Right cardiac atrium (tissue), 5 donors: ENCODE measurements at regions not wholly inside any gene's neighbourhood (a gene's known extent, or its start where the extent isn't known, plus 50 kb on each side); places are given as distances from the start of the nearest gene placed in this dataset.

ENCODE experiments used
- ATAC-seq, 2 donors: fragments of 200-7000 bp; cut with Tn5 transposase; one replicate each; pipeline versions ENCODE4 v1.8.0 to v1.9.1; 2020; ENCODE audit warnings: moderate library complexity in 2 of 2, mild to moderate bottlenecking in 1 of 2
- DNase-seq, 3 donors: peaks; one replicate each; pipeline ENCODE4 v3.0.0-alpha.2; 2020
- H3K27ac ChIP-seq: one replicate; pipeline ENCODE4 v1.5.1; 2013; ENCODE audit warnings: mild to moderate bottlenecking, low read length, control low read depth, moderate library complexity
- H3K27me3 ChIP-seq: one replicate; pipeline ENCODE4 v1.6.1; 2013; ENCODE audit not compliant: control insufficient read depth, insufficient read depth
- H3K4me1 ChIP-seq: one replicate; pipeline ENCODE4 v1.6.1; 2013; ENCODE audit warnings: low read length; ENCODE audit not compliant: control insufficient read depth, insufficient read depth
- H3K4me3 ChIP-seq: one replicate; pipeline ENCODE4 v1.5.1; 2013; ENCODE audit warnings: low read length, control low read depth
- H3K9me3 ChIP-seq: one replicate; pipeline ENCODE4 v1.6.1; 2013; ENCODE audit warnings: low read length; ENCODE audit not compliant: control insufficient read depth
- WGBS: extraction: QIAGEN DNeasy Blood & Tissue Kit; methylation state at CpG from one replicate; pipeline ENCODE4 v1.1.7; 2013; 5-methylcytosine and 5-hydroxymethylcytosine counted together
- intact Hi-C, 4 donors: fragments of 100-400 bp; cut with DNase I; formaldehyde crosslinking; loops; one replicate each; pipeline versions ENCODE4 v1.11.0 to v1.14.0; 2022 to 2023
- donor health status: healthy with polysubstance abuse.
- donor health status: DM: no; HTN: yes; CAD: no.
- donor health status: DM: no; HTN: no; CAD: no.
- donor health status: DM: no; HTN: yes; CAD: no; lungs with severe emphysema.
- donor health status: DM: yes; HTN: yes; CAD: no.

DNA sequence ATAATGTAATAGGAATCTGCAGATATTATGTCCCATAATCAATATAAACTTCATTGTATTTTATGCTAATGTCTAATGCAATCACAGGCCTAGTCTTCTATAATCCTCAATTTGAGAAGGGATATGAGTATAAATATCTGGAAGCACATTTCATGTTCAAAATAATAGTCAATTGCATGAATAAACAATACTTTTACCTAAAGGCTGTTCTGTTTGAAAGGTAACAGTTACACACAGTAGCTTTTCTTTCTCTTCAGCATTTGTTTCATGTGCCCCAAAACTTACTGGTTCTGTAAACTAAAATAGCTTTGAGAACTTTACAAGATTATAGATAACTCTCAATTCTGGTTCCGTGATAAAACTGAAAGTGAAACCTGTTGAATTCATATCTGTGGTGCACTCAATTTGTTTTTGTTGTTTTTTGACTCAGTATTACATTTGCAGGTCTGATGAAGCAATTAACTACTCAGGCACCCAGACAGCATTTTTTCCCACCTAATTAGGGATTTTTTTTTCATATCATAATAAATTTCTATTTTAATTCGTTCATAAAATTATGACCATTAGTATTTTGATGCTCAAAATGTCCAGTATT lies 1193.8 kb downstream of the SLITRK1 start:
- no peaks in the 10 kb centered on the region for H3K9me3 ChIP-seq
- intact Hi-C loops, result no loop called here
- DNase-seq, result no peak
- H3K4me3 ChIP-seq, result peak overlapping the region; percentile 35
- no peaks in the 10 kb centered on the region for H3K27me3 ChIP-seq
- 24% methylated on average over 2 of the region's 2 CpGs for WGBS
- no peak for ATAC-seq
- no peak overlapping the region for H3K27ac ChIP-seq
- H3K4me1 ChIP-seq, result no peaks in the 10 kb centered on the region

DNA sequence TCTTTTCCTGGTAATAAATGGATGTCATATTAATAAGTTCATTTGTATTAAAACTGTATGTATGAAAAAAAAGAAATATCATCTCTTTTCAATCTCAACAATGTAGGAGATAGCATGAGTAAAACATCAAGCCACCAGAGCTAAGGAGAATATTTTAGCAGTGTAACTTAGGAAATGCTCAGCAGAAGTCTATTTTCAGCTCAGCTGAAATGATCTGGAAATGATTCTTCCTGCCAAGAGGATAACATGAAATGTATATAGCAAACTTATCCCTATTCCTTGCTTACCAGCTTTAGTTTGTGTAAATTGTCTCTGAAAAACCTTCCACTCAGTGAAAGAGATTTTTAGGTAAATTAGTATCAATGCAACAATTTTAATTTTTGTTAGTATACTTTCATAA lies 1194.4 kb downstream of the SLITRK1 start:
- no peak overlapping the region for H3K4me3 ChIP-seq
- DNase-seq (no peak), ATAC-seq (no peak)
- no peaks in the 10 kb centered on the region for H3K4me1 ChIP-seq
- intact Hi-C loops, result no loop called here
- H3K9me3 ChIP-seq, result no peaks in the 10 kb centered on the region
- H3K27ac ChIP-seq, result no peak overlapping the region
- H3K27me3 ChIP-seq, result no peaks in the 10 kb centered on the region

DNA sequence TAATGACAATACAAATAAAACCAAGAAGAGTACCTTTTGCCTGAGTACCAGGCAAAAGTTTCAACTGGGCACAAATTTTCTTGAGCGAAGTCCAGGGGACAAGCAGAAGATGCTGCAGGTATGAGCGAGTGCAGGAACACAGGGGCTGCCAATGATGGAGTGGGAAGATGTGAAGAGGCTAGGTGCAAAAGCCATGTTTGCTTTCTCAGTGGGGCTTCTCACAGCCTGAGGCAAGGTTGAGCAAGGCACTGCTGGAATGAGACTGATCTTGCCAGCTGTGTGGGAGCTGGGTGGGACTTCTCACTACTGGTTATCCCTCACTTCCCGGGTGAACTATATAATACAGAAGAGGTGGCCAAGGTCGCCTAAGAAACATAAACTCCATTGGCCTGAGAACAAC lies 1200.7 kb downstream of the SLITRK1 start:
- intact Hi-C loops, result no loop called here
- ATAC-seq, result no peak
- no peak for DNase-seq
- Histone ChIP-seq H3K4me3 (no peak overlapping the region), H3K27me3 (no peaks in the 10 kb centered on the region), H3K9me3 (no peaks in the 10 kb centered on the region), H3K4me1 (no peaks in the 10 kb centered on the region), H3K27ac (no peak overlapping the region)
- WGBS, result 60% methylated on average over 4 of the region's 4 CpGs

DNA sequence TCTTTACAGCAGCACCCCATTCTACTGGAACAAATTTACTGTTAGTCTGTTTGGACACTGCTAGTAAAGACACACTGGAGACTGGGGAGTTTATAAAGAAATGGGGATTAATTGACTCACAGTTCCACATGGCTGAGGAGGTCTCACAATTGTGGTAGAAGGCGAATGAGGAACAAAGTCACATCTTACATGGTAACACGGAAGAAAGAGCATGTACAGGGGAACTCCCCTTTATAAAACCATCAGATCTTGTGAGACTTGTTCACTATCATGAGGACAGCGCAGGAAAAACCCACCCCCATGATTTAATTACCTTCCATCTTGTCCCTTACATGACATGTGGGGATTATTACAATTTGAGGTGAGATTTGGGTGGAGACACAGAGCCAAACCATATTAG lies 1204.2 kb downstream of the SLITRK1 start:
- no peaks in the 10 kb centered on the region for H3K27me3 ChIP-seq
- 81% methylated on average over 3 of the region's 3 CpGs for WGBS
- ATAC-seq (no peak), DNase-seq (no peak)
- H3K4me1 ChIP-seq, result no peaks in the 10 kb centered on the region
- intact Hi-C loops, result no loop called here
- no peak overlapping the region for H3K4me3 ChIP-seq
- no peaks in the 10 kb centered on the region for H3K9me3 ChIP-seq
- no peak overlapping the region for H3K27ac ChIP-seq

GRCh38 chr13:82675024-82675423 lies 1207.2 kb downstream of the SLITRK1 start:
- no peak overlapping the region for H3K27ac ChIP-seq
- intact Hi-C loops, result no loop called here
- no peak overlapping the region for H3K4me3 ChIP-seq
- no peaks in the 10 kb centered on the region for H3K4me1 ChIP-seq
- no peaks in the 10 kb centered on the region for H3K9me3 ChIP-seq
- ATAC-seq (no peak), DNase-seq (no peak)
- H3K27me3 ChIP-seq, result no peaks in the 10 kb centered on the region

GRCh38 chr13:82674546-82674945 lies 1207.7 kb downstream of the SLITRK1 start:
- ATAC-seq (no peak), DNase-seq (no peak)
- WGBS, result 52% methylated on average over 1 of the region's 1 CpG
- Histone ChIP-seq H3K27ac (no peak overlapping the region), H3K4me3 (no peak overlapping the region), H3K9me3 (no peaks in the 10 kb centered on the region), H3K4me1 (no peaks in the 10 kb centered on the region), H3K27me3 (no peaks in the 10 kb centered on the region)
- intact Hi-C loops, result no loop called here

DNA sequence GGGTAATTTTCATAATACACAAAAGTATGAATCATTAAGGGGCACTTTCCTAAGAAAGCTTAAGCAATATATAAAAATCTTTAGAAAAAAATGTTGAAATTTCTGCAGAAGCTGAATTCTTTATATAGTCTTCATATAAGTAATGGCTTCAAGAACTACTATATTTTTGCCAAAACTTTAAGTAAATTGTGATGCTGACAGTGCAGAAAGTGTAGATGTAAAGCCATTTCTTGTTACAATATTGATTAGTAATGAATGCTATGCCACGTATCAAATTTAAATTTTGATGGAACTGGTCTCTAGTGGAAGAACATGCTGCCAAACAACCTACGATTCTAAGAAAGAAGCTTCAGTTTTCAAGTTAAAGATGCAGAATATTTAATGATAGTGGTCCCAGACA lies 1210.0 kb downstream of the SLITRK1 start:
- no peak for DNase-seq
- Histone ChIP-seq H3K4me3 (no peak overlapping the region), H3K4me1 (no peaks in the 10 kb centered on the region), H3K27ac (no peak overlapping the region), H3K27me3 (no peaks in the 10 kb centered on the region), H3K9me3 (no peaks in the 10 kb centered on the region)
- no peak for ATAC-seq
- intact Hi-C loops, result no loop called here
- WGBS, result 78% methylated on average over 2 of the region's 2 CpGs

DNA sequence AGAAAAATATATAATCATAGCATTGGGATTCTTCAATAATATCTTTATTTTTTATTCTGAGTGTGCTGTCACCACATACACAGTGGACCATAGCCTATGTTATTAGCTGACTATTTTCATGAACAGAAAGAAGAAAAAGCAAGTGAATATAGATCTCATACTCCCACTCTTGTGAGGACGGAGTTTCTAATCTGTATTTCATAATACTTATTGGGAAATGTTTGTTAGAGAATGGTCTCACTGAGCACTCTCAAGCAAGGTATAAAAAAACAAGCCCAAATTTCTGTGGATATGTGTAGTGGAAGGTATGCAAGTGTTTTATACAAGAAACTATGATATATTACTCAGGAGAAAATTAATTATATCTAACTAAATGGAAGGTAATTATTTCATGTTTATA lies 1218.1 kb downstream of the SLITRK1 start:
- no peaks in the 10 kb centered on the region for H3K4me1 ChIP-seq
- H3K9me3 ChIP-seq, result no peaks in the 10 kb centered on the region
- H3K4me3 ChIP-seq, result no peak overlapping the region
- H3K27me3 ChIP-seq, result no peaks in the 10 kb centered on the region
- WGBS, result 50% methylated on average over 1 of the region's 1 CpG
- ATAC-seq, result no peak
- no peak for DNase-seq
- intact Hi-C loops, result no loop called here
- H3K27ac ChIP-seq, result no peak overlapping the region

GRCh38 chr13:82661126-82661525 lies 1221.1 kb downstream of the SLITRK1 start:
- no peaks in the 10 kb centered on the region for H3K9me3 ChIP-seq
- H3K27ac ChIP-seq, result no peak overlapping the region
- no peak overlapping the region for H3K4me3 ChIP-seq
- 76% methylated on average over 4 of the region's 4 CpGs for WGBS
- no peaks in the 10 kb centered on the region for H3K27me3 ChIP-seq
- no peak for ATAC-seq
- intact Hi-C loops, result no loop called here
- no peaks in the 10 kb centered on the region for H3K4me1 ChIP-seq
- DNase-seq, result no peak

DNA sequence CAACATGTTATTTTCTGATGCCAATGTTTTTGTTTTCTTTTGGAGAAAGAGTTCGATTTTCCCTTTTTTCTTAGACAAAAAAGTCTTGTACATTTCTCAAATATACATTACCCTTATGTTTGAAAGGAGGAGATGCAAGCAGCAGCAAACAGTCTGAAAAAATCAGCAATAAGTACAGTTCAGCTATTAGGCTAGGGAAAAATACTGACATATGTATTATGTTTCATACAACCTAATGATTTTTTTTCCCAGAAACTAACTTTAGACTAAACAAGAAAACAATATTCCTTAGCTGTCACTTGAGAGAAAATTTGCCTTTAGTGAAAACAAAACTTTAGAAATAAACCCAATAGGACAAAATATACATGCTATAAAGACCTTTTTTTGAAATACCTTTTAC lies 1223.5 kb downstream of the SLITRK1 start:
- Histone ChIP-seq H3K27me3 (no peaks in the 10 kb centered on the region), H3K4me1 (no peaks in the 10 kb centered on the region), H3K27ac (no peak overlapping the region), H3K4me3 (no peak overlapping the region), H3K9me3 (no peaks in the 10 kb centered on the region)
- no peak for ATAC-seq
- no peak for DNase-seq
- intact Hi-C loops, result no loop called here
- 44% methylated on average over 1 of the region's 1 CpG for WGBS

GRCh38 chr13:82657471-82657870 lies 1224.8 kb downstream of the SLITRK1 start:
- ATAC-seq (no peak), DNase-seq (no peak)
- Histone ChIP-seq H3K4me1 (no peaks in the 10 kb centered on the region), H3K27me3 (no peaks in the 10 kb centered on the region), H3K4me3 (no peak overlapping the region), H3K27ac (no peak overlapping the region), H3K9me3 (no peaks in the 10 kb centered on the region)
- intact Hi-C loops, result no loop called here
- WGBS, result 87% methylated on average over 3 of the region's 3 CpGs
